ENCODE measurements at regions not wholly inside any gene's neighbourhood (a gene's known extent, or its start where the extent isn't known, plus 50 kb on each side); places are given as distances from the start of the nearest gene placed in this dataset.

- DNase-seq (ENCODE audit: low read depth): no peak
- H3K4me3 ChIP-seq (ENCODE audit: low read depth, low read length): no peak overlapping the region
- no peak for TF ChIP-seq CTCF (conservative IDR thresholded peaks at IDR 0.05; ENCODE audit: low read depth, low read length)
Measured at GRCh38 chr15:81752974-81753373, 292.8 kb downstream of the MEX3B start.

GRCh38 chr15:81752546-81752942, 293.3 kb downstream of the MEX3B start:
- TF ChIP-seq CTCF (conservative IDR thresholded peaks at IDR 0.05; ENCODE audit: low read depth, low read length): no peak
- no peak overlapping the region for H3K4me3 ChIP-seq (ENCODE audit: low read depth, low read length)
- no peak for DNase-seq (ENCODE audit: low read depth)

DNA sequence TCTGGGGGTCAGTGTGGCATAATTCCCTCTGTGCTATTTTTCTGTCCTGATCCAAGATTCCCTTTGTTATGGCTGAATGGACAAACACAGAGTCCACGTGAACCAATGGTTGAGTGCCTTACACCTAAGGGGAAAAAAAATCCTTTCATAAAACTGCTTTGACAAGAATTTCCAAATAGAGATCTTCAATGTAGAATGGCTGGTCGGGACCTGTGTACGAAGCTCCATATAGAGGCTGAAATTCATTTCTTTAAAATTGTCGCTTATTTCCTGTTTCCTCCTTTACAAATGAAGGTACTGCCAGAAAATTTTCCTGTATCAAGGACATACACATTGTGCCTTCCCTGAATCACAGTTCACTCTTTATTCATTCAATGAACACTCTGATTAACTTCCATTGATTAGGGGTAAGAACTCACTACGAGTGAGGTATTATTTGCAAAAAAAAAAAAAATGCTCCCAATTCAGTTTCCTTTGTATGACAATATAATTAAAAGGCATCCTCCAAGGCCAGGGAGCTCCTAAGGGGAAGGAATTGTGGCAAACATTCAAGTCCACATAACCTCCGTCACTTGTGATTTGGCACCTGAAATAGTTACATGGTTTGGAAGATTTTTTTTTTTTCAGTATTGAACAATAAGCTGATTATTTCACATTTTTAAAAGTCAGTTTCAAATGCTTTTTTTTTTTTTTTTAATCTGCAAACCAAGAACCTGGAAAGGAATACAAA, 293.8 kb downstream of the MEX3B start:
- no peak for DNase-seq (ENCODE audit: low read depth)
- no peak overlapping the region for H3K4me3 ChIP-seq (ENCODE audit: low read depth, low read length)
- no peak for TF ChIP-seq CTCF (conservative IDR thresholded peaks at IDR 0.05; ENCODE audit: low read depth, low read length)

DNA sequence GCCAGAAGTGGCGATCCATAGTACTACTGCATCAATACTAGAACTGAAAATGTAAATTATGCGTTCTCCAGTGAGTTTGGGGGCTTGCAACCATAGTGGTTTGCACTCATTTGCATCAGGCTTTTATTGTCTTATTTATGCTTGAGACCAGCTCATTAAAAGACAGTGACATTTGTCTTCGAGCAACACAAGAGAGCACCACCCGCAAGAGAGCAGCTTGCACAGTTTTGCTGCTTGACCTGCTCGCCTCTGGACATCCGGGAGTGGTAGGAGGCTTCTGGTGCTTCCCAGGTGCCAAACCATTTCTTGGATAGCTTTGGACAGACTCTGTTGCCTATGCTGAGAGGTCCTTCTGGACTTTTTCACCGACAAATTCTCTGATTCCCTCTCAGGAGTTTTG, 294.6 kb downstream of the MEX3B start:
- H3K4me3 ChIP-seq (ENCODE audit: low read depth, low read length): no peak overlapping the region
- no peak for DNase-seq (ENCODE audit: low read depth)
- no peak for TF ChIP-seq CTCF (conservative IDR thresholded peaks at IDR 0.05; ENCODE audit: low read depth, low read length)

GRCh38 chr15:81749716-81750375, 296.0 kb downstream of the MEX3B start:
- TF ChIP-seq CTCF (conservative IDR thresholded peaks at IDR 0.05; ENCODE audit: low read depth, low read length): no peak

DNA sequence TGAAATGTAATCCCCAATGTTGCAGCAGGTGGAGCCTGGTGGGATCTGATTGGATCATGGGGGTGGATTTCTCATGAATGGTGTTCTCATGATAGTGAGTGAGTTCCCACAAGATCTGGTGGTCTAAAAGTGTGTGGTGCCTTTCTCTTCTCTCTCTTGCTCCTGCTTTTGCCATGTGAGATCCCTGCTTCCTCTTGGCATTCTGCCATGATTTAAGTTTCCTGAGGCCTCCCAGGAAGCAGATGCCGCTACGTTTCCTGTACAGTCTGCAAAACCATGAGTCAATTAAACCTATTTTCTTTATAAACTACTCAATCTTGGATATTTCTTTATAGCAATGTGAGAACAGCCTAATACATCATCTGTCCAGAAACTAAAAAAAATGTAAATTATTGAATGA, 298.3 kb downstream of the MEX3B start:
- no peak overlapping the region for H3K4me3 ChIP-seq (ENCODE audit: low read depth, low read length)
- TF ChIP-seq CTCF (conservative IDR thresholded peaks at IDR 0.05; ENCODE audit: low read depth, low read length): no peak
- DNase-seq (ENCODE audit: low read depth): no peak

More at GRCh38 chr15:81749716-81750375, 296.0 kb downstream of the MEX3B start:
- DNase-seq (ENCODE audit: low read depth): no peak
- H3K4me3 ChIP-seq (ENCODE audit: low read depth, low read length): no peak overlapping the region

DNA sequence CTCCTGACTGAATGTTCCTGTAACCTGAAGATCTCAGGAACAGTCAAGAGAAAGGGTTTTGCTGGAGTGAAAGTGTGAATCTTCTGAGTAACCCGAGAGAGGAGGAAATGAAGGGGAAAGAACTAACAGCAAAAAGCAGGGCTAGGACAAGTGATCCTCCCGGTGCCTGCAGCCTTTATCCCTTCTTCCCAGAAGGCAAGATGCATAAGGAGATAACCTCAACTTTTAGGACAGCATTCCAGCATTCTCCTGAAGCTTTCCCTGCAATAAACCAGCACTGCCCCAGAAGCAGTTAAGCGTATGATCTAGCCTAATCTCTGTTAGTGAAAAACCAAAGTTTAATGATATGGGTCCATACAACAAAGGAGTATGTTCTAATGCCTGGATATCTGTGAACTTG, 298.8 kb downstream of the MEX3B start:
- no peak overlapping the region for H3K4me3 ChIP-seq (ENCODE audit: low read depth, low read length)
- no peak for DNase-seq (ENCODE audit: low read depth)
- TF ChIP-seq CTCF (conservative IDR thresholded peaks at IDR 0.05; ENCODE audit: low read depth, low read length): no peak

Measured in epithelial cell of proximal tubule (primary cell).